GM23338 (cell line): ENCODE measurements at regions not wholly inside any gene's neighbourhood (a gene's known extent, or its start where the extent isn't known, plus 50 kb on each side); places are given as distances from the start of the nearest gene placed in this dataset.

Source experiments
- ATAC-seq: fragments of 200-7000 bp; cut with Tn5 transposase; 3 replicates; pipeline ENCODE4 v1.9.1; 2020
- DNase-seq: peaks from one replicate; pipeline ENCODE4 v3.0.0-alpha.2; 2015; ENCODE audit warnings: low spot score
- H2AFZ ChIP-seq: fragments of 200-600 bp; sonication (generic); 2 replicates; pipeline ENCODE4 v1.8.0; 2016; ENCODE audit warnings: antibody characterized with exemption, mild to moderate bottlenecking, moderate library complexity
- H3F3A ChIP-seq: fragments of 200-600 bp; sonication (generic); replicated peaks from 2 replicates; pipeline ENCODE4 v1.8.0; 2017; ENCODE audit warnings: antibody characterized with exemption, mixed run types, low read depth
- H3K27ac ChIP-seq: fragments of 200-600 bp; sonication (generic); 2 replicates; pipeline ENCODE4 v1.6.1; 2016; ENCODE audit warnings: low read depth
- H3K27me3 ChIP-seq: fragments of 200-600 bp; sonication (generic); 2 replicates; pipeline ENCODE4 v1.8.0; 2016; ENCODE audit warnings: mild to moderate bottlenecking, mixed run types, moderate library complexity; ENCODE audit not compliant: insufficient read depth
- H3K36me3 ChIP-seq: fragments of 200-600 bp; sonication (generic); 2 replicates; pipeline ENCODE4 v1.8.0; 2016; ENCODE audit warnings: mild to moderate bottlenecking; ENCODE audit not compliant: insufficient read depth
- H3K4me1 ChIP-seq: fragments of 200-600 bp; sonication (generic); 2 replicates; pipeline ENCODE4 v1.8.0; 2016; ENCODE audit warnings: mild to moderate bottlenecking, moderate library complexity; ENCODE audit not compliant: insufficient read depth
- H3K4me2 ChIP-seq: fragments of 200-600 bp; sonication (generic); 2 replicates; pipeline ENCODE4 v1.7.1; 2017; ENCODE audit warnings: mixed run types
- H3K4me3 ChIP-seq: fragments of 200-600 bp; sonication (generic); 2 replicates; pipeline ENCODE4 v1.6.1; 2016; ENCODE audit warnings: mixed run types
- H3K79me2 ChIP-seq: fragments of 200-600 bp; sonication (generic); replicated peaks from 2 replicates; pipeline ENCODE4 v1.8.0; 2017; ENCODE audit warnings: mild to moderate bottlenecking; ENCODE audit not compliant: insufficient read depth
- H3K9me2 ChIP-seq: fragments of 200-600 bp; sonication (generic); 2 replicates; pipeline ENCODE4 v1.8.0; 2017; ENCODE audit not compliant: insufficient read depth
- H4K20me1 ChIP-seq: fragments of 200-600 bp; sonication (generic); replicated peaks from 2 replicates; pipeline ENCODE4 v1.8.0; 2017; ENCODE audit warnings: mild to moderate bottlenecking; ENCODE audit not compliant: insufficient read depth
- H3K27ac Mint-ChIP-seq: 2 replicates; pipeline ENCODE4 v1.8.0; 2020; ENCODE audit warnings: inconsistent platforms, mild to moderate bottlenecking, moderate library complexity, mixed read lengths
- H3K27me3 Mint-ChIP-seq: 3 replicates; pipeline ENCODE4 v1.8.0; 2022; ENCODE audit warnings: low read depth, mild to moderate bottlenecking, moderate library complexity, mixed read lengths, inconsistent platforms; ENCODE audit not compliant: insufficient read depth, poor library complexity
- H3K36me3 Mint-ChIP-seq: 3 replicates; pipeline ENCODE4 v1.8.0; 2021; ENCODE audit warnings: low read depth, mild to moderate bottlenecking, inconsistent platforms, moderate library complexity, mixed read lengths
- H3K4me1 Mint-ChIP-seq: 3 replicates; pipeline ENCODE4 v1.8.0; 2020; ENCODE audit warnings: mild to moderate bottlenecking, inconsistent platforms, mixed read lengths
- H3K4me3 Mint-ChIP-seq: 3 replicates; pipeline ENCODE4 v1.8.0; 2021; ENCODE audit warnings: moderate library complexity, mild to moderate bottlenecking, inconsistent platforms, mixed read lengths
- H3K9me3 Mint-ChIP-seq: 3 replicates; pipeline ENCODE4 v1.8.0; 2020; ENCODE audit warnings: moderate library complexity, mild to moderate bottlenecking, inconsistent platforms, mixed read lengths
- CREB1 ChIP-seq: fragments of 250-450 bp; sonication (Bioruptor Pico); IDR thresholded peaks from 2 replicates; pipeline ENCODE4 v1.5.0; 2020; ENCODE audit warnings: low read depth, mild to moderate bottlenecking, moderate library complexity
- EZH2 ChIP-seq: fragments of 200-600 bp; sonication (generic); IDR thresholded peaks from one replicate; pipeline ENCODE4 v1.8.0; 2017; ENCODE audit warnings: antibody characterized with exemption, mild to moderate bottlenecking, low read depth; ENCODE audit not compliant: unreplicated experiment
- EZH2phosphoT487 ChIP-seq: fragments of 200-600 bp; sonication (generic); IDR thresholded peaks from one replicate; pipeline ENCODE4 v1.8.1; 2018; ENCODE audit warnings: antibody characterized with exemption; ENCODE audit not compliant: unreplicated experiment
- JUNB ChIP-seq: IDR thresholded peaks from one replicate; pipeline ENCODE4 v1.6.1; 2016; ENCODE audit warnings: antibody characterized with exemption; ENCODE audit not compliant: unreplicated experiment
- NANOG ChIP-seq: IDR thresholded peaks from 2 replicates; pipeline ENCODE4 v1.6.1; 2016; ENCODE audit warnings: antibody characterized with exemption, borderline replicate concordance
- POLR2AphosphoS5 ChIP-seq: IDR thresholded peaks from 2 replicates; pipeline ENCODE4 v1.6.1; 2016; ENCODE audit warnings: antibody characterized with exemption, low read depth
- STAT1 ChIP-seq: IDR thresholded peaks from one replicate; pipeline ENCODE4 v1.6.1; 2016; ENCODE audit warnings: antibody characterized with exemption; ENCODE audit not compliant: unreplicated experiment
- ZNF114 ChIP-seq: fragments of 250-450 bp; sonication (Bioruptor Pico); IDR thresholded peaks from 2 replicates; pipeline ENCODE4 v1.5.0; 2020; ENCODE audit warnings: mild to moderate bottlenecking, moderate library complexity
- ZNF331 ChIP-seq: fragments of 250-450 bp; sonication (Bioruptor Pico); IDR thresholded peaks from 2 replicates; pipeline ENCODE4 v1.5.0; 2020; ENCODE audit warnings: low read depth, mild to moderate bottlenecking, moderate library complexity
- TF ChIP-seq, protein P1 (sequence below): IDR thresholded peaks from one replicate; pipeline ENCODE4 v1.6.1; 2018; ENCODE audit warnings: antibody characterized with exemption; ENCODE audit not compliant: unreplicated experiment
- TF ChIP-seq, protein P2 (sequence below): IDR thresholded peaks from 2 replicates; pipeline ENCODE4 v1.6.1; 2016; ENCODE audit warnings: antibody characterized with exemption
- TF ChIP-seq, protein P3 (sequence below), 2 experiments: fragments of 200-600 bp in 1 of 2; sonication (generic) in 1 of 2; conservative IDR thresholded peaks; 2 replicates each; pipeline versions ENCODE4 v1.5.1 to v1.6.1; 2016 to 2017; ENCODE audit warnings: antibody characterized with exemption in 2 of 2, low read depth in 2 of 2, mild to moderate bottlenecking in 2 of 2, moderate library complexity in 1 of 2

DNA sequence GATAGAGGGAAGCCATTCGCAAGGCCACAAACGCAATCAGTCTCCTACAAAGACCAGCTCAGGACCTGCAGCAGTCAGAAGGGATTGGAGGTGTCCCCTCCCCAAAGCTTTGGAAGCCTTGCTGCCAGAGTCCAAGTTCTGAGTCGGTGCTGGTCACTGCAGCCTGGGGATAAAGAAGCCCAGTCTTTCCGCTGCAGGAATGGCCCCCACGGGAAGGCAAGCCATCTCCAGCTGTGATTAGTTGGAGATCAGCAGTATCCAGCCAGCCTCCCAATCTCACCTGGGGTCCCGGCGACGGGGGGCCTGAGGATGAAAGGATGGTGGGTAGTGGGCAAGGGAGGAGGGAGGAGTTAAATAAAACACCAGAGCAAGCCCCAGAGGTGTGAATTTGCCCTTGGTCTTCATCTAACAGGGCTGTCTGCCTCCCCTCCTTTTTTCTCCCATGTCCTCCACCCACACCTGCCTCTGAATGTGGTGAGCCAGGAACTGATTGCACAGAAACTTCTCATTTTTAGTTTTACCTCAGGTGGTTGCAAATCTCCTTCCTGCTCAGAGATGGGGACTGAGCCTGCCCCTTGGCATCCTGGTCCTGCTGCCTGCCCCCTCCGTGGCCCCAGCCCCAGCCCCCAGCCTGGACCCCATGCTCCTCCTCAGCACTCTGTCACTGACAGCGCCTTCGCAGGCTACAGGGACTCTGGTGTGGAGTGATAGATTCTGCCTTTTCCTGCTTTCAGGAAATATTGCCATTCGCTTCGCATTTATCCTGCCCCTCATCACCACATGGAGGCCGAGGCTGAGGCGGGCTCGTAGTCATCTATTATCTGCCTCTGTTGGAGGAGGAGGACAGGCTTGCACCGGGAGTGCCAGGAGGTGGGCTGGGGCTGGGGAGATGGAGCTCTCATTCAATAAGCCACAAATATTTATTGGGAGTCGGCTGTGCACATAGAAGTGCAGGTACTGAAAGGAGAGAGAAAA lies 262.9 kb upstream of the SDK2 start (continued):
- TF ChIP-seq, protein P1, sequence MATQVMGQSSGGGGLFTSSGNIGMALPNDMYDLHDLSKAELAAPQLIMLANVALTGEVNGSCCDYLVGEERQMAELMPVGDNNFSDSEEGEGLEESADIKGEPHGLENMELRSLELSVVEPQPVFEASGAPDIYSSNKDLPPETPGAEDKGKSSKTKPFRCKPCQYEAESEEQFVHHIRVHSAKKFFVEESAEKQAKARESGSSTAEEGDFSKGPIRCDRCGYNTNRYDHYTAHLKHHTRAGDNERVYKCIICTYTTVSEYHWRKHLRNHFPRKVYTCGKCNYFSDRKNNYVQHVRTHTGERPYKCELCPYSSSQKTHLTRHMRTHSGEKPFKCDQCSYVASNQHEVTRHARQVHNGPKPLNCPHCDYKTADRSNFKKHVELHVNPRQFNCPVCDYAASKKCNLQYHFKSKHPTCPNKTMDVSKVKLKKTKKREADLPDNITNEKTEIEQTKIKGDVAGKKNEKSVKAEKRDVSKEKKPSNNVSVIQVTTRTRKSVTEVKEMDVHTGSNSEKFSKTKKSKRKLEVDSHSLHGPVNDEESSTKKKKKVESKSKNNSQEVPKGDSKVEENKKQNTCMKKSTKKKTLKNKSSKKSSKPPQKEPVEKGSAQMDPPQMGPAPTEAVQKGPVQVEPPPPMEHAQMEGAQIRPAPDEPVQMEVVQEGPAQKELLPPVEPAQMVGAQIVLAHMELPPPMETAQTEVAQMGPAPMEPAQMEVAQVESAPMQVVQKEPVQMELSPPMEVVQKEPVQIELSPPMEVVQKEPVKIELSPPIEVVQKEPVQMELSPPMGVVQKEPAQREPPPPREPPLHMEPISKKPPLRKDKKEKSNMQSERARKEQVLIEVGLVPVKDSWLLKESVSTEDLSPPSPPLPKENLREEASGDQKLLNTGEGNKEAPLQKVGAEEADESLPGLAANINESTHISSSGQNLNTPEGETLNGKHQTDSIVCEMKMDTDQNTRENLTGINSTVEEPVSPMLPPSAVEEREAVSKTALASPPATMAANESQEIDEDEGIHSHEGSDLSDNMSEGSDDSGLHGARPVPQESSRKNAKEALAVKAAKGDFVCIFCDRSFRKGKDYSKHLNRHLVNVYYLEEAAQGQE, result no peak
- TF ChIP-seq ZNF114 (CRISPR knock-in tag), result no peak
- no peak for TF ChIP-seq CREB1

DNA sequence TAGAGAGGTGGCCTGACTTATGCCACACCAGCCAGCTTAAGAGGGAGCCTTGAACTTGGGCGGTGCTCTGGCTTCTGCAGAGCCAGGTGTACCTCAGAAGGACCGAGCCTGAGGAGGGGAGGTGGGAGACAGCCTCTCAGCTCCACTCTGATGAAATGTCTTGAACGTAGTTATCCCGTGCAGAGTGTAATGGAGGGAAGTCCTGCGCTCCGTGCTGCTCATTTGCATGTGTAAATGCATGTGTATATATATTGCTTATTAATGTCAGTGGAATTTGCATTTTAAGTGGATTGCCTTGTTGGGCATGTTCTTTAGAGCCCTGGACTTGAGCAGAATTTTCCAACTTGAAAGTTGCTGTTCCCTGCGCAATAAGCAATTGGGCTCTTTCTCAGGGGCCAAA lies 264.9 kb upstream of the SDK2 start:
- H3K4me1 ChIP-seq, result no peaks in the 10 kb centered on the region
- no peak for ATAC-seq
- no peaks in the 10 kb centered on the region for H3K79me2 ChIP-seq
- no peak overlapping the region for H3K4me3 ChIP-seq
- no peaks in the 10 kb centered on the region for H3K36me3 ChIP-seq
- 0 out of 2 replicates have a peak, but pooled peaks cover 3% of the 10 kb centered on the region for H4K20me1 ChIP-seq
- Mint-ChIP-seq H3K4me1 (no peaks in the 10 kb centered on the region), H3K9me3 (no peaks in the 10 kb centered on the region; the same call in 1 of the 3 replicates), H3K36me3 (no peaks in the 10 kb centered on the region), H3K27me3 (peaks cover 25% of the 10 kb centered on the region), H3K27ac (no peak overlapping the region), H3K4me3 (no peak overlapping the region)
- H3F3A ChIP-seq, result no peaks in the 10 kb centered on the region
- H3K27ac ChIP-seq, result no peak overlapping the region
- H2AFZ ChIP-seq, result no peak overlapping the region
- H3K4me2 ChIP-seq, result no peak overlapping the region
- no peak for DNase-seq
- no peak for TF ChIP-seq NANOG
- peaks cover 45% of the 10 kb centered on the region for H3K27me3 ChIP-seq
- no peaks in the 10 kb centered on the region for H3K9me2 ChIP-seq

DNA sequence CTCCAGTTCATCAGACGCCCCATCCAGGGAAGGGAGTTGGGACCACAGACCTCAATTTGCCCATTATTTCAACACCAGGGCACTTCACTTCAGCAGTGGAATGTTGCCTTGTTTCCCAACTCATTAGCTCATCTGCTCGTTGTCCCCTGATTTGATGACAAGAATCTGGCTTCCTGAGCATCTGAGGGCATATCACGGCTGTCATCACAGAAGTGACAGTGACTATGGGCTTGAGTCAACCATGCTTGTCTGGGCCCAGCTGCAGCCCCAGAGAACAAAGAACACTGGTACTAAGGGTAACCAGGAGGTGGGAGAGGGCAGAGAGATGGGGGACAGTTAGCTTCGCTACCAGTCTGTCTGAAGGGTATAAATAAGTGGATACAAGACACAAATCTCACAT lies 266.0 kb upstream of the SDK2 start:
- no peaks in the 10 kb centered on the region for H3K36me3 Mint-ChIP-seq
- no peaks in the 10 kb centered on the region for H3F3A ChIP-seq
- H3K27me3 Mint-ChIP-seq, result peaks cover 16% of the 10 kb centered on the region
- no peaks in the 10 kb centered on the region for H3K9me2 ChIP-seq
- no peak for ATAC-seq
- no peak for DNase-seq
- H3K27ac ChIP-seq, result no peak overlapping the region
- H3K4me3 Mint-ChIP-seq, result no peak overlapping the region
- H3K27ac Mint-ChIP-seq, result no peak overlapping the region
- H3K4me2 ChIP-seq, result no peak overlapping the region
- H3K4me1 Mint-ChIP-seq, result no peaks in the 10 kb centered on the region
- peaks cover 35% of the 10 kb centered on the region for H3K27me3 ChIP-seq
- TF ChIP-seq JUNB, result no peak
- TF ChIP-seq ZNF331 (CRISPR knock-in tag), result no peak
- TF ChIP-seq, protein P2, sequence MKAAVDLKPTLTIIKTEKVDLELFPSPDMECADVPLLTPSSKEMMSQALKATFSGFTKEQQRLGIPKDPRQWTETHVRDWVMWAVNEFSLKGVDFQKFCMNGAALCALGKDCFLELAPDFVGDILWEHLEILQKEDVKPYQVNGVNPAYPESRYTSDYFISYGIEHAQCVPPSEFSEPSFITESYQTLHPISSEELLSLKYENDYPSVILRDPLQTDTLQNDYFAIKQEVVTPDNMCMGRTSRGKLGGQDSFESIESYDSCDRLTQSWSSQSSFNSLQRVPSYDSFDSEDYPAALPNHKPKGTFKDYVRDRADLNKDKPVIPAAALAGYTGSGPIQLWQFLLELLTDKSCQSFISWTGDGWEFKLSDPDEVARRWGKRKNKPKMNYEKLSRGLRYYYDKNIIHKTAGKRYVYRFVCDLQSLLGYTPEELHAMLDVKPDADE, result no peak
- no peak for TF ChIP-seq EZH2phosphoT487
- no peak for TF ChIP-seq EZH2
- TF ChIP-seq NANOG, result no peak
- TF ChIP-seq, protein P3, sequence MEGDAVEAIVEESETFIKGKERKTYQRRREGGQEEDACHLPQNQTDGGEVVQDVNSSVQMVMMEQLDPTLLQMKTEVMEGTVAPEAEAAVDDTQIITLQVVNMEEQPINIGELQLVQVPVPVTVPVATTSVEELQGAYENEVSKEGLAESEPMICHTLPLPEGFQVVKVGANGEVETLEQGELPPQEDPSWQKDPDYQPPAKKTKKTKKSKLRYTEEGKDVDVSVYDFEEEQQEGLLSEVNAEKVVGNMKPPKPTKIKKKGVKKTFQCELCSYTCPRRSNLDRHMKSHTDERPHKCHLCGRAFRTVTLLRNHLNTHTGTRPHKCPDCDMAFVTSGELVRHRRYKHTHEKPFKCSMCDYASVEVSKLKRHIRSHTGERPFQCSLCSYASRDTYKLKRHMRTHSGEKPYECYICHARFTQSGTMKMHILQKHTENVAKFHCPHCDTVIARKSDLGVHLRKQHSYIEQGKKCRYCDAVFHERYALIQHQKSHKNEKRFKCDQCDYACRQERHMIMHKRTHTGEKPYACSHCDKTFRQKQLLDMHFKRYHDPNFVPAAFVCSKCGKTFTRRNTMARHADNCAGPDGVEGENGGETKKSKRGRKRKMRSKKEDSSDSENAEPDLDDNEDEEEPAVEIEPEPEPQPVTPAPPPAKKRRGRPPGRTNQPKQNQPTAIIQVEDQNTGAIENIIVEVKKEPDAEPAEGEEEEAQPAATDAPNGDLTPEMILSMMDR (conservative IDR thresholded peaks at IDR 0.05; ENCODE audit: low read depth in 2 of 2), result no peak
- TF ChIP-seq POLR2AphosphoS5, result no peak
- no peak for TF ChIP-seq STAT1
- TF ChIP-seq CREB1, result no peak
- H4K20me1 ChIP-seq, result 0 out of 2 replicates have a peak, but pooled peaks cover 3% of the 10 kb centered on the region
- H3K9me3 Mint-ChIP-seq, result peaks cover 6% of the 10 kb centered on the region; the same call in 2 of the 3 replicates
- H3K4me3 ChIP-seq, result no peak overlapping the region
- H2AFZ ChIP-seq, result no peak overlapping the region
- H3K4me1 ChIP-seq, result no peaks in the 10 kb centered on the region
- H3K36me3 ChIP-seq, result no peaks in the 10 kb centered on the region
- no peaks in the 10 kb centered on the region for H3K79me2 ChIP-seq
